Ishikawa (cell line): ENCODE measurements at regions not wholly inside any gene's neighbourhood (a gene's known extent, or its start where the extent isn't known, plus 50 kb on each side); places are given as distances from the start of the nearest gene placed in this dataset.

Experiments
- CEBPB ChIP-seq: IDR thresholded peaks from 2 replicates; pipeline ENCODE4 v1.6.1; 2012
- EP300 ChIP-seq: IDR thresholded peaks from 2 replicates; pipeline ENCODE4 v1.6.1; 2012; ENCODE audit warnings: borderline replicate concordance
- FOXM1 ChIP-seq: IDR thresholded peaks from 2 replicates; pipeline ENCODE4 v1.6.1; 2012; ENCODE audit warnings: low read depth, borderline replicate concordance
- RAD21 ChIP-seq: IDR thresholded peaks from 2 replicates; pipeline ENCODE4 v1.6.1; 2012; ENCODE audit warnings: low read depth
- REST ChIP-seq: IDR thresholded peaks from 2 replicates; pipeline ENCODE4 v1.6.1; 2012; ENCODE audit warnings: low read depth, mild to moderate bottlenecking
- TAF1 ChIP-seq: IDR thresholded peaks from 2 replicates; pipeline ENCODE4 v1.6.1; 2012; ENCODE audit warnings: low read depth, mild to moderate bottlenecking
- USF1 ChIP-seq: IDR thresholded peaks from 2 replicates; pipeline ENCODE4 v1.6.1; 2012
- YY1 ChIP-seq: IDR thresholded peaks from 2 replicates; pipeline ENCODE4 v1.6.1; 2012; ENCODE audit warnings: low read depth
- TF ChIP-seq, protein P1 (sequence below): IDR thresholded peaks from 2 replicates; pipeline ENCODE4 v1.6.1; 2012

DNA sequence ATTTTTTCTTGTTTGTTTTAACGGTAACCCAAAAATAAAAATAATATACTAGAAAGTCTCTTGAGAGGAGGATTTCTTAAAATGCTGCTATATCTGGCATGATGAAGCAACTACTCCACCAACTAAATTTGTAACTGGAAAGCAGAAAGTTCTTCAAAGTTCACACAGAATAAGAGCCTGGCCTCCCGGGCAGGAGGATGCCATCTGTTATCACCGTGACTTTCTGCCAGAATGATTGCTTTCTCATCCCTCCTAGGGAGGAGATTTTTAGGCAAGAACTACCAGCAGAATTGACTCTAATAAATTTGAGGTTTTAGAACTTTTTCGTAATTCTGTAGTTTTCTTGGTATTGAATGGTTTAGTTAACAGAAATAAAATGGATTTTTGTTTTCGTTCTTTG is 464.6 kb upstream of the ACTBL2 start:
- TF ChIP-seq REST: no peak
- TF ChIP-seq TAF1: no peak
- no peak for TF ChIP-seq FOXM1
- TF ChIP-seq, protein P1, sequence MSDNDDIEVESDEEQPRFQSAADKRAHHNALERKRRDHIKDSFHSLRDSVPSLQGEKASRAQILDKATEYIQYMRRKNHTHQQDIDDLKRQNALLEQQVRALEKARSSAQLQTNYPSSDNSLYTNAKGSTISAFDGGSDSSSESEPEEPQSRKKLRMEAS: no peak
- TF ChIP-seq YY1: no peak
- no peak for TF ChIP-seq CEBPB
- no peak for TF ChIP-seq RAD21
- no peak for TF ChIP-seq EP300
- TF ChIP-seq USF1: no peak
